Epithelial cell of proximal tubule (primary cell): ENCODE measurements at regions not wholly inside any gene's neighbourhood (a gene's known extent, or its start where the extent isn't known, plus 50 kb on each side); places are given as distances from the start of the nearest gene placed in this dataset.

Experiments
- DNase-seq: peaks from one replicate; pipeline ENCODE4 v3.0.0-alpha.2; 2011; ENCODE audit warnings: low read depth
- H3K4me3 ChIP-seq: 2 replicates; pipeline ENCODE4 v1.5.1; 2011; ENCODE audit warnings: low read depth, mild to moderate bottlenecking, low read length
- CTCF ChIP-seq: conservative IDR thresholded peaks from 2 replicates; pipeline ENCODE4 v1.5.1; 2012; ENCODE audit warnings: low read depth, mild to moderate bottlenecking, low read length

- no peak for TF ChIP-seq CTCF
- DNase-seq: no peak
Observed at GRCh38 chr10:43806831-43807640, 158.4 kb upstream of the ZNF32 start.

GRCh38 chr10:43803791-43804190 is 155.1 kb upstream of the ZNF32 start:
- no peak overlapping the region for H3K4me3 ChIP-seq
- DNase-seq: no peak
- no peak for TF ChIP-seq CTCF

More at GRCh38 chr10:43806831-43807640, 158.4 kb upstream of the ZNF32 start:
- H3K4me3 ChIP-seq: no peak overlapping the region

- no peak for DNase-seq
- no peak for TF ChIP-seq CTCF
- H3K4me3 ChIP-seq: no peak overlapping the region
Observed at GRCh38 chr10:43802988-43803696, 154.5 kb upstream of the ZNF32 start.

- no peak for DNase-seq
- H3K4me3 ChIP-seq: no peak overlapping the region
- no peak for TF ChIP-seq CTCF
Observed at GRCh38 chr10:43801626-43802025, 152.9 kb upstream of the ZNF32 start.

GRCh38 chr10:43801140-43801539 is 152.5 kb upstream of the ZNF32 start:
- TF ChIP-seq CTCF: no peak
- no peak for DNase-seq
- H3K4me3 ChIP-seq: no peak overlapping the region

- TF ChIP-seq CTCF: no peak
- no peak for DNase-seq
- no peak overlapping the region for H3K4me3 ChIP-seq
Observed at GRCh38 chr10:43796781-43797180, 148.1 kb upstream of the ZNF32 start.
